HG03575 (cell line): ENCODE measurements at regions not wholly inside any gene's neighbourhood (a gene's known extent, or its start where the extent isn't known, plus 50 kb on each side); places are given as distances from the start of the nearest gene placed in this dataset.

Experiments
- ATAC-seq: cut with Tn5 transposase; IDR thresholded peaks from one replicate; pipeline ENCODE4 v1.9.1; 2021; ENCODE audit not compliant: unreplicated experiment, insufficient number of reproducible peaks, low FRiP score; ENCODE audit errors: extremely low read depth

DNA sequence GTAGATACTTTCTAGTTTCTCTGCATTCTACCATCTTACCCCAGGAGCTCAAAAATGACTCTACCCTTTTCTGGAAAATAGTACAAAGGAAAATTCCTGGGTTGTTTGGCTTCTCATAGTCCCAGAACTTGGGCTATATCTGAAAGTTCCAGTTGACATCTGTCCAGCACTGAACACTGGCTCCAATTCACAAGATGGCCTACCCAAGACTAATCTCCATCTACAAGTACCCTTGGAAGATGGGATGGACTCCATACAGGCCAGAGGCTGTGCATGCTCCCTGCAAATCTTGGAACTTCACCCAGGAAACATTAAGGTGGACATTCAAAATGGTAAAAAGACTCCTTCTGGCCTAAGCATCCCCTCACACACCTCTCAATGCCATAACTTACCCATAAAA is 427.1 kb downstream of the DTWD2 start:
- ATAC-seq = no peak

DNA sequence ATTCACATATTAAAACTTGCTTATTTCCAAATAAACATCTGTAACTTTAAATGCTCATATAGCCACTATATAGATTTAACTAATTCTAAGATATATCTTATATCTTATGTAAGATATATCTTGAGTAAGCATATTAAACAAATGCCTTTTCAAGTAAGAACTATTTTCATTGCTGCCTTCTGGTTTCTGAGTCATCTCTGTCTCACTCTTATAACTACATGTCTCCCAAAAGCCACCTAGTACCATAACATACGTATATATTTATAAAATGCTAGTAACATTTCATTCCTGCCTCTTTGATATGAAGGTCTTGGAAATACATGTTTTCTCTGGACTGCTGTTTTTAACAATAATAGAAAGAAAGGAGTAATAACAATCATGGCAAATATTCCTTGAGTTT is 429.5 kb downstream of the DTWD2 start:
- no peak for ATAC-seq

- ATAC-seq = no peak
Observed at GRCh38 chr5:118557251-118557661, 431.1 kb downstream of the DTWD2 start.

DNA sequence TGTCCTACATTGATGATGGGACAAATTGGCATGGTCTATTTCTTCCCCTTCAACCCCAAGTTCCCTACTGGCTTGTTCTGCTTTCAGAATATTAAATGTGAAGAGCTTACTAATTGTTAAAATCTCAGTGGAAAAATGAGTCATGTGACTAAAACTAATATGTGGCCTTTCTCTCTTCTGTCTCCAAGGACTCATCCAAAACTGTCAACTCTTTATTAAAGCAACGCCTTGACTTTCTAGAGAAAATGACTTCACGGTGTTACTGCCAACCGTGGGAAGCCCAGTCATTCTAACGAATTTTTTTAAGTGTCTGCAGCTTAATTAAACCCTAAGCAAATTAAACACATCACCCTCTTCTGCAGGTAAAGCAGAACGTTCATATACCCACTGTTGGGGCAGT is 431.6 kb downstream of the DTWD2 start:
- no peak for ATAC-seq

DNA sequence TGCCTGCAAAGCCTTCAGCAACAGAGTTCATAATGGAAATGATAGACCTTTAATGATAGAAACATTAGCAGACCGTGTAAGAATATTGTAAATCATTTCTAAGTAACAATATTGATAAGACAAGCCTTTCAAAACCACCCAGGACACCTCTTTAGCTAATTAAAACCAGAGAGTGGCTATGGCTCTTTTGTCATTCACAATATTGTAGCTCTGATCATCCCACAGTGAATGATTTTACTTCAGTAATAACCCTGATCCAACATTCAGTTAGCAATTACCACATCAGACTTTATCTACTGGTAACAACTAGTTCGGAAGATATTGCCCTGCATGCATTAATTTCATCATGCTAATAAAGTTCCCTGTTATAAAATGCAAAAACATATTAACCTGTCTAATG is 432.6 kb downstream of the DTWD2 start:
- ATAC-seq = no peak

DNA sequence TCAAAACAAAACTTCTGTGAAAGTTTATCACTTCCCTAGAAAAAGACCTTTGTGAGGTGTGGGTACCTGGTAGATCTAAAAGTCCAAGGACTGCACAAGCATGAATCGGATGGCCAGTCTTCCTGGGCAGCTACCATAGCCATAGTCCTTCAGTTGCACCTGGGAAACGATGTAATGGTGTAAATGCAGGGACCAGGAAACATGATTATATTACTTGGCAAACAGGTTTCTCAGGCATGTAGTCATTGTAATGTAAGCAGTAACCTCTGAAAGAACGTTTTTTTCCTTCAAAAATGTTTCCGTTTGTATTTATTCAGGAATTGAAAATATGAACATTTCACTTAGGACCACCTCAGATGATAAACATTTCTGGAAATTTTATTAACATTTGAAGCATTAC is 433.4 kb downstream of the DTWD2 start:
- no peak for ATAC-seq

GRCh38 chr5:118554241-118554640 is 434.1 kb downstream of the DTWD2 start:
- ATAC-seq = no peak

- no peak for ATAC-seq
Observed at GRCh38 chr5:118553662-118554061, 434.7 kb downstream of the DTWD2 start.

- ATAC-seq = no peak
Observed at GRCh38 chr5:118552731-118553360, 435.5 kb downstream of the DTWD2 start.

- no peak for ATAC-seq
Observed at GRCh38 chr5:118552146-118552545, 436.2 kb downstream of the DTWD2 start.

GRCh38 chr5:118551716-118552115 is 436.6 kb downstream of the DTWD2 start:
- ATAC-seq = no peak

GRCh38 chr5:118551031-118551430 is 437.3 kb downstream of the DTWD2 start:
- no peak for ATAC-seq

DNA sequence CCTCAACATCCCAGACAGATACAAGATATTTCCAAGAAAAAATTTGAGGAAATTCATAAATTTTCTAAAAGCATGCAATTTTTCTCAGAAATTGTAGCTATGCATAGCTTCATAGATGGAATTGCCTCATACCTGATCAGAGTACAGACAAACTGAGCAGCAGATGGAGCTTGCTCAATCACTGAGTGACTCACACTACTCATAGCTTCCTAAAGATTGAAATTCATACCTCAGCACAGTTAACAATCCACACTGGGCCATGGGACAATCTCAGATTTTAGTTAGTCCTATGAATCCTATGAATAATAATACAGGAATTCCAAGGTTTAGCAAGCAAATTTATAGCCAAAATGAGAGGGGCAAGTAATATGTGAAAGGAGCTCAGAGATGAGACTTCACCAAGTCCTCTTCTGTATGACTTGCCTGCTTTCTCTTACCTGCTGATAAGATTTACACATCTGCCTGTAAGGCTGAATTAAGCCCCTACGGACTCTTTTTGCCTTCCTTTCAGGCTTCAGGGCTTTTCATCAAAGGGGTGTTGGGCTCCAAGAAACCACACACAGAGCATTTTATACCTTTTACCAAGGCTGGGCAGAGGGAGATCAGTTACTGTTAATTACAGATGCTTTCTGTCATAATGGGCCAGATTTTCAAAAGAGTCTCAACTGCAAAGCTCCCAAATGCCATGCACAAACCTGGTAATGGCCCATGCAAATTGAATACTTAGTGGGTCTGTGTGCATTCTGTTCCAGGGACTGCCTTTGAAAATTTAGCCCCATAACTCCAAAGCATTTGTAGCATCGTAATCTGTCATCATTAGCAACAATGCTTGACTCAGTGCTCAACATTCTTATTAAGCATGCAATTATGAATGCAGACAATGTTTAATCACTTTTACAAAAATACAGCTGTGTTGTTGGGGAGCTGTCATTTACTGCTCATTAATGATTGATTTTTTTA is 439.3 kb downstream of the DTWD2 start:
- no peak for ATAC-seq

DNA sequence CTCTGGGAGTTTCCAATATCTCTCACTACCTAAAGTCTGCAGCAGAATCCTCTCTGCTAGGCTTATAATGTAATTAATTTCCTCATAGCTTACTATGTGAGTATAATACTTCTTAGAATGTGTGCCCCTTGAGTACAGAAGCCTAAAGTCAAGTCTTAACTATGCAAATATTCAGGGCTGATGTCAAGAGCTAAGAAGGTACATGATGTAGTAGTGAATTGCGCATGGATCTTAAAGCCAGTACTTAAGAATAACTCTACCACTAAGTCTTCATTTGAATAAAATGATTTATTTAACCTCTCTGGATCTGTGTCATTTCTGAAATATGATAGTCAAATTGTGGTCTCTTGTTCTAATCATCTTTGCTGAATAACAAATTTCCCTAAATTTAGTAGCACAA is 442.9 kb downstream of the DTWD2 start:
- ATAC-seq = no peak

GRCh38 chr5:118544887-118545449 is 443.4 kb downstream of the DTWD2 start:
- no peak for ATAC-seq

- no peak for ATAC-seq
Observed at GRCh38 chr5:118533923-118534322, 454.4 kb downstream of the DTWD2 start.

- no peak for ATAC-seq
Observed at GRCh38 chr5:118533156-118533555, 455.2 kb downstream of the DTWD2 start.

GRCh38 chr5:118531276-118531675 is 457.1 kb downstream of the DTWD2 start:
- no peak for ATAC-seq

DNA sequence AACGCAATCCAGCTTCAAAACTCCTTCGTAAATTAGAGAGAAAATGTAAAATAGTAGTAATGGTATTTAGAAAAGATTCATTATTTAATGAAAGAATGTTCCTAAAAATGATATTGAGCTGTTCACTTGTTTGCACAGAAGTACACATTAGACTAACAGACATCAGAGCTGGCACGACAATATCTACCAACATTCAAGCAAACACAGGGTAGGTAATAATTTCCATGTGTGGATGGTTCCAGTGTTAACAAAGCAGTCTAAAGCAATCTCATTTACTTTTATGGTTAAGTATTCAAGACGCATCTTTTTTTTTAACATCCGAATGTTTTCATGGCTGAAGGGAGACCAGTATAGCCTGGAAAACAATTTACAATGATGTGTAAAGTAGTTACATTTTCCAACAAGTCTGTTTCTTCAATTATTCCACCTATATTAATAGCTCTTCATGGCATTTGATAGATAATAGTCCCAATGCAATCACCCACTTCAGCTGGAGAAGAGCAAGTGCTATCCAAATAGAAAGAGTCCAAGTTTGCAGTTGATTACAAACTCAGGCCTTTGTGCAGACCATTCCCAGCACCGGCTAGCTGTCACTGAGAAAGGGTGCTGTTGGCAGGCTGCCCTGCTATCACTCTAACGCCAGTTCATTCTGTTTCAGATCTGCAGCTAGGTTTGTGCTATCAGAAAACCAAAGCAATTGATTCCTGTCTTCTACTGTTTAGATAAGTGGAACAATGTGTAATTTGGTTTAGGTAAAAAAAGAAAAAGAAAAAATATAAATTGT is 458.8 kb downstream of the DTWD2 start:
- ATAC-seq = no peak
